ENCODE measurements at regions not wholly inside any gene's neighbourhood (a gene's known extent, or its start where the extent isn't known, plus 50 kb on each side); places are given as distances from the start of the nearest gene placed in this dataset.

GRCh38 chr22:27262361-27262760 lies 539.2 kb downstream of the MN1 start (continued):
- TF ChIP-seq PPARA (CRISPR knock-in tag; IDR thresholded peaks at IDR 0.05; ENCODE audit: borderline replicate concordance) (no peak), ARNTL (CRISPR knock-in tag; IDR thresholded peaks at IDR 0.05; ENCODE audit: borderline replicate concordance, low read depth) (no peak), SNAI2 (CRISPR knock-in tag; IDR thresholded peaks at IDR 0.05) (no peak)

- ATAC-seq = no peak
- TF ChIP-seq OSR1 (CRISPR knock-in tag; IDR thresholded peaks at IDR 0.05) (no peak), ZNF8 (CRISPR knock-in tag; IDR thresholded peaks at IDR 0.05) (no peak), CSDC2 (CRISPR knock-in tag; IDR thresholded peaks at IDR 0.05) (no peak), ZFP3 (CRISPR knock-in tag; IDR thresholded peaks at IDR 0.05) (no peak)
Measured at GRCh38 chr22:27264184-27264583, 537.4 kb downstream of the MN1 start.

GRCh38 chr22:27267145-27267544 lies 534.4 kb downstream of the MN1 start:
- TF ChIP-seq OSR1 (CRISPR knock-in tag; IDR thresholded peaks at IDR 0.05) (no peak), TCF4 (CRISPR knock-in tag; IDR thresholded peaks at IDR 0.05; ENCODE audit: borderline replicate concordance) (peak; percentile 39; the same call in 1 of the 2 replicates)
- ATAC-seq = peak; percentile 21; the same call in 1 of the 3 replicates

- no peak for ATAC-seq
- TF ChIP-seq CSRNP3 (CRISPR knock-in tag; IDR thresholded peaks at IDR 0.05) (no peak), GLIS3 (CRISPR knock-in tag; IDR thresholded peaks at IDR 0.05) (no peak), ZNF70 (CRISPR knock-in tag; IDR thresholded peaks at IDR 0.05) (no peak), PPARA (CRISPR knock-in tag; IDR thresholded peaks at IDR 0.05; ENCODE audit: borderline replicate concordance) (no peak), TCF4 (CRISPR knock-in tag; IDR thresholded peaks at IDR 0.05; ENCODE audit: borderline replicate concordance) (no peak), POU6F1 (CRISPR knock-in tag; IDR thresholded peaks at IDR 0.05; ENCODE audit: borderline replicate concordance, low read depth) (no peak), OSR1 (CRISPR knock-in tag; IDR thresholded peaks at IDR 0.05) (no peak), ZNF565 (CRISPR knock-in tag; conservative IDR thresholded peaks at IDR 0.05; ENCODE audit: low read depth) (no peak), ESRRG (CRISPR knock-in tag; IDR thresholded peaks at IDR 0.05) (no peak), ARNTL (CRISPR knock-in tag; IDR thresholded peaks at IDR 0.05; ENCODE audit: borderline replicate concordance, low read depth) (no peak), CSDC2 (CRISPR knock-in tag; IDR thresholded peaks at IDR 0.05) (no peak), ZFP30 (CRISPR knock-in tag; IDR thresholded peaks at IDR 0.05) (no peak), CREB5 (CRISPR knock-in tag; IDR thresholded peaks at IDR 0.05; ENCODE audit: low read depth) (no peak)
Measured at GRCh38 chr22:27269751-27270543, 531.6 kb downstream of the MN1 start.

- TF ChIP-seq CSRNP3 (CRISPR knock-in tag; IDR thresholded peaks at IDR 0.05) (no peak), SNAI2 (CRISPR knock-in tag; IDR thresholded peaks at IDR 0.05) (no peak), PPARA (CRISPR knock-in tag; IDR thresholded peaks at IDR 0.05; ENCODE audit: borderline replicate concordance) (no peak), OSR1 (CRISPR knock-in tag; IDR thresholded peaks at IDR 0.05) (no peak), ZFP30 (CRISPR knock-in tag; IDR thresholded peaks at IDR 0.05) (no peak), ZNF8 (CRISPR knock-in tag; IDR thresholded peaks at IDR 0.05) (no peak), TSHZ2 (CRISPR knock-in tag; IDR thresholded peaks at IDR 0.05) (no peak), ARNTL (CRISPR knock-in tag; IDR thresholded peaks at IDR 0.05; ENCODE audit: borderline replicate concordance, low read depth) (no peak), CREB5 (CRISPR knock-in tag; IDR thresholded peaks at IDR 0.05; ENCODE audit: low read depth) (no peak), PATZ1 (CRISPR knock-in tag; IDR thresholded peaks at IDR 0.05; ENCODE audit: borderline replicate concordance) (no peak), ZNF565 (CRISPR knock-in tag; conservative IDR thresholded peaks at IDR 0.05; ENCODE audit: low read depth) (no peak)
- ATAC-seq = no peak
Measured at GRCh38 chr22:27270818-27271510, 530.6 kb downstream of the MN1 start.
